GM12878 (cell line): ENCODE measurements at regions not wholly inside any gene's neighbourhood (a gene's known extent, or its start where the extent isn't known, plus 50 kb on each side); places are given as distances from the start of the nearest gene placed in this dataset.

ENCODE experiments used
- ATAC-seq: fragments of 200-7000 bp; cut with Tn5 transposase; 3 replicates; pipeline ENCODE4 v1.9.1; 2020; ENCODE audit warnings: mild to moderate bottlenecking, moderate library complexity
- BruUV-seq: library from RNA; stranded (reverse); fragments of 400-500 nt; replicated peaks from 2 replicates; lab custom pipeline; 2021; lab: Mats Ljungman, UMichigan
- CTCF ChIA-PET: fragments of 300-600 bp; sonication (Branson Sonifier 250); formaldehyde crosslinking; extraction: SDS; loops from one replicate; lab custom pipeline; 2021; ENCODE audit warnings: inconsistent platforms; lab: Yijun Ruan, JAX
- POLR2A ChIA-PET: fragments of 350-600 bp; formaldehyde crosslinking; extraction: SDS; loops from one replicate; lab custom pipeline; 2021; ENCODE audit warnings: inconsistent platforms; lab: Charles Lee
- RAD21 ChIA-PET: fragments of 300-600 bp; sonication (Branson Sonifier 250); formaldehyde crosslinking; loops from one replicate; lab custom pipeline; 2023; ENCODE audit warnings: antibody characterized with exemption; ENCODE audit not compliant: unreplicated experiment; lab: Charles Lee
- SMC1A ChIA-PET: fragments of 300-600 bp; sonication (Branson Sonifier 250); formaldehyde crosslinking; loops from one replicate; lab custom pipeline; 2023; ENCODE audit not compliant: unreplicated experiment, uncharacterized antibody; lab: Charles Lee
- DNase-seq: peaks from one replicate; pipeline ENCODE4 v3.0.0-alpha.2; 2011; ENCODE audit warnings: low read depth, low spot score
- FAIRE-seq: peaks from 3 replicates; lab custom pipeline; 2011; peaks lifted over from hg19 to GRCh38; lab: Jason Lieb, UNC
- H2AFZ ChIP-seq: 2 replicates; pipeline ENCODE4 v1.6.0; 2011; ENCODE audit warnings: low read depth, low read length, control low read depth; ENCODE audit not compliant: control insufficient read depth
- H3K27ac ChIP-seq: 2 replicates; pipeline ENCODE4 v1.5.1; 2011; ENCODE audit warnings: control low read depth; ENCODE audit not compliant: control insufficient read depth, insufficient read depth
- H3K27me3 ChIP-seq, 2 experiments: replicated peaks in 1 of 2; 2 replicates each; pipeline versions ENCODE4 v1.6.0 to v1.6.1; 2011; ENCODE audit warnings: low read length in 1 of 2; ENCODE audit not compliant: control insufficient read depth in 2 of 2, insufficient read depth in 2 of 2
- H3K36me3 ChIP-seq, 2 experiments: 2 replicates each; pipeline ENCODE4 v1.5.1; 2011; ENCODE audit warnings: low read length in 1 of 2; ENCODE audit not compliant: control insufficient read depth in 2 of 2, insufficient read depth in 2 of 2
- H3K4me1 ChIP-seq: 2 replicates; pipeline ENCODE4 v1.6.1; 2011; ENCODE audit warnings: mild to moderate bottlenecking, low read length, moderate library complexity, mixed read lengths; ENCODE audit not compliant: control insufficient read depth, insufficient read depth
- H3K4me2 ChIP-seq: 2 replicates; pipeline ENCODE4 v1.6.0; 2011; ENCODE audit warnings: control low read depth; ENCODE audit not compliant: control insufficient read depth, insufficient read depth
- H3K4me3 ChIP-seq: fragments of 200-600 bp; sonication (generic); 2 replicates; pipeline ENCODE4 v1.5.1; 2016
- H3K79me2 ChIP-seq: 2 replicates; pipeline ENCODE4 v1.6.0; 2011; ENCODE audit warnings: low read length; ENCODE audit not compliant: control insufficient read depth, insufficient read depth
- H3K9ac ChIP-seq: 2 replicates; pipeline ENCODE4 v1.8.0; 2011; ENCODE audit warnings: low read length, control low read depth, mixed read lengths; ENCODE audit not compliant: control insufficient read depth, insufficient read depth
- H3K9me3 ChIP-seq: replicated peaks from 3 replicates; pipeline ENCODE4 v1.5.1; 2011; ENCODE audit warnings: mild to moderate bottlenecking, low read length; ENCODE audit not compliant: control insufficient read depth, insufficient read depth
- H4K20me1 ChIP-seq: 2 replicates; pipeline ENCODE4 v1.6.0; 2011; ENCODE audit not compliant: control insufficient read depth, insufficient read depth
- BACH1 ChIP-seq: fragments of 450-650 bp; IDR thresholded peaks from 2 replicates; pipeline ENCODE4 v1.6.1; 2017; ENCODE audit warnings: mild to moderate bottlenecking, borderline replicate concordance
- BMI1 ChIP-seq: fragments of 450-650 bp; IDR thresholded peaks from 2 replicates; pipeline ENCODE4 v1.6.1; 2016; ENCODE audit warnings: mild to moderate bottlenecking, moderate library complexity, borderline replicate concordance
- CEBPB ChIP-seq, 2 experiments: fragments of 150-350 bp in 1 of 2; IDR thresholded peaks; 2 replicates each; pipeline ENCODE4 v1.6.1; 2012 to 2014; ENCODE audit warnings: low read depth in 2 of 2, low read length in 2 of 2, borderline replicate concordance in 1 of 2, inconsistent platforms in 1 of 2
- HCFC1 ChIP-seq: fragments of 150-350 bp; IDR thresholded peaks from 2 replicates; pipeline ENCODE4 v1.6.1; 2014; ENCODE audit warnings: low read length
- NKRF ChIP-seq: fragments of 450-650 bp; conservative IDR thresholded peaks from 2 replicates; pipeline ENCODE4 v1.6.1; 2017; ENCODE audit warnings: mild to moderate bottlenecking, moderate library complexity
- NR2F1 ChIP-seq: fragments of 450-650 bp; conservative IDR thresholded peaks from 2 replicates; pipeline ENCODE4 v1.6.1; 2017; ENCODE audit warnings: mild to moderate bottlenecking
- PML ChIP-seq: IDR thresholded peaks from 2 replicates; pipeline ENCODE4 v1.6.1; 2012; ENCODE audit warnings: low read length, inconsistent platforms
- SMAD1 ChIP-seq: fragments of 450-650 bp; IDR thresholded peaks from 2 replicates; pipeline ENCODE4 v1.6.1; 2018; ENCODE audit warnings: mild to moderate bottlenecking, low read depth; ENCODE audit not compliant: partially characterized antibody
- SMARCA5 ChIP-seq: fragments of 450-650 bp; IDR thresholded peaks from 2 replicates; pipeline ENCODE4 v1.6.1; 2017; ENCODE audit warnings: mild to moderate bottlenecking
- SREBF1 ChIP-seq: IDR thresholded peaks from 2 replicates; pipeline ENCODE4 v1.6.1; 2012; ENCODE audit warnings: mild to moderate bottlenecking, low read length
- STAT1 ChIP-seq: fragments of 450-650 bp; conservative IDR thresholded peaks from 2 replicates; pipeline ENCODE4 v1.6.1; 2014; ENCODE audit warnings: antibody characterized with exemption, mild to moderate bottlenecking
- YBX1 ChIP-seq: fragments of 450-650 bp; IDR thresholded peaks from 2 replicates; pipeline ENCODE4 v1.6.1; 2016; ENCODE audit warnings: antibody characterized with exemption
- ZNF207 ChIP-seq: fragments of 450-650 bp; IDR thresholded peaks from 2 replicates; pipeline ENCODE4 v1.6.1; 2014; ENCODE audit warnings: antibody characterized with exemption, mild to moderate bottlenecking, borderline replicate concordance
- ZSCAN29 ChIP-seq: fragments of 450-650 bp; IDR thresholded peaks from 2 replicates; pipeline ENCODE4 v1.6.1; 2017; ENCODE audit warnings: mild to moderate bottlenecking, moderate library complexity
- WGBS: methylation state at CpG from one replicate; pipeline ENCODE4 v1.1.6; 2016; ENCODE audit warnings: low lambda C conversion rate; ENCODE audit not compliant: insufficient replicate concordance, insufficient coverage; ENCODE audit errors: missing lambda C conversion rate; 5-methylcytosine and 5-hydroxymethylcytosine counted together
- in situ Hi-C: fragments of 300-500 bp; cut with MboI; formaldehyde crosslinking; loops from 9 replicates; pipeline ENCODE4 v1.14.3; 2018; ENCODE audit warnings: mixed read lengths
- intact Hi-C: fragments of 100-400 bp; cut with micrococcal nuclease; formaldehyde crosslinking; loops from one replicate; pipeline ENCODE4 v1.14.2; 2022; ENCODE audit not compliant: unreplicated experiment
- TF ChIP-seq, protein P1 (sequence below): IDR thresholded peaks from 2 replicates; pipeline ENCODE4 v1.6.1; 2012; ENCODE audit warnings: low read depth, low read length, improper control_type of control experiment
- TF ChIP-seq, protein P2 (sequence below): fragments of 450-650 bp; IDR thresholded peaks from 2 replicates; pipeline ENCODE4 v1.6.1; 2017; ENCODE audit warnings: mild to moderate bottlenecking, low read depth, inconsistent platforms; ENCODE audit not compliant: poor library complexity, severe bottlenecking
- TF ChIP-seq, protein P3 (sequence below): fragments of 450-650 bp; IDR thresholded peaks from 2 replicates; pipeline ENCODE4 v1.6.1; 2017; ENCODE audit warnings: borderline replicate concordance

GRCh38 chr14:97104029-97104428 is 306.8 kb downstream of the VRK1 start:
- H3K4me2 ChIP-seq, result no peak overlapping the region
- ChIA-PET POLR2A (no interaction called here), SMC1A (interaction anchor here (1.4 kb wide), 1 partner anchor 9 kb away, joined by 3 read pairs; no protein-coding TSS in a partner anchor), RAD21 (interaction anchor here (0.5 kb wide), 1 partner anchor 273 kb away, joined by 3 read pairs; no protein-coding TSS in a partner anchor), CTCF (no interaction called here)
- TF ChIP-seq, protein P1, sequence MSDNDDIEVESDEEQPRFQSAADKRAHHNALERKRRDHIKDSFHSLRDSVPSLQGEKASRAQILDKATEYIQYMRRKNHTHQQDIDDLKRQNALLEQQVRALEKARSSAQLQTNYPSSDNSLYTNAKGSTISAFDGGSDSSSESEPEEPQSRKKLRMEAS, result no peak
- TF ChIP-seq NR2F1, result no peak
- TF ChIP-seq SREBF1, result no peak
- no peak for TF ChIP-seq BMI1
- TF ChIP-seq BACH1, result no peak
- no peak for TF ChIP-seq NKRF
- TF ChIP-seq STAT1, result no peak
- TF ChIP-seq, protein P2, sequence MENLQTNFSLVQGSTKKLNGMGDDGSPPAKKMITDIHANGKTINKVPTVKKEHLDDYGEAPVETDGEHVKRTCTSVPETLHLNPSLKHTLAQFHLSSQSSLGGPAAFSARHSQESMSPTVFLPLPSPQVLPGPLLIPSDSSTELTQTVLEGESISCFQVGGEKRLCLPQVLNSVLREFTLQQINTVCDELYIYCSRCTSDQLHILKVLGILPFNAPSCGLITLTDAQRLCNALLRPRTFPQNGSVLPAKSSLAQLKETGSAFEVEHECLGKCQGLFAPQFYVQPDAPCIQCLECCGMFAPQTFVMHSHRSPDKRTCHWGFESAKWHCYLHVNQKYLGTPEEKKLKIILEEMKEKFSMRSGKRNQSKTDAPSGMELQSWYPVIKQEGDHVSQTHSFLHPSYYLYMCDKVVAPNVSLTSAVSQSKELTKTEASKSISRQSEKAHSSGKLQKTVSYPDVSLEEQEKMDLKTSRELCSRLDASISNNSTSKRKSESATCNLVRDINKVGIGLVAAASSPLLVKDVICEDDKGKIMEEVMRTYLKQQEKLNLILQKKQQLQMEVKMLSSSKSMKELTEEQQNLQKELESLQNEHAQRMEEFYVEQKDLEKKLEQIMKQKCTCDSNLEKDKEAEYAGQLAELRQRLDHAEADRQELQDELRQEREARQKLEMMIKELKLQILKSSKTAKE, result no peak
- TF ChIP-seq HCFC1, result no peak
- TF ChIP-seq ZNF207, result no peak
- no peak for TF ChIP-seq CEBPB (IDR thresholded peaks at IDR 0.05; ENCODE audit: borderline replicate concordance in 1 of 2, low read depth in 2 of 2, low read length in 2 of 2)
- no peak for TF ChIP-seq YBX1
- TF ChIP-seq PML, result no peak
- no peak for TF ChIP-seq SMARCA5
- TF ChIP-seq ZSCAN29, result no peak
- no peak for TF ChIP-seq SMAD1
- TF ChIP-seq, protein P3, sequence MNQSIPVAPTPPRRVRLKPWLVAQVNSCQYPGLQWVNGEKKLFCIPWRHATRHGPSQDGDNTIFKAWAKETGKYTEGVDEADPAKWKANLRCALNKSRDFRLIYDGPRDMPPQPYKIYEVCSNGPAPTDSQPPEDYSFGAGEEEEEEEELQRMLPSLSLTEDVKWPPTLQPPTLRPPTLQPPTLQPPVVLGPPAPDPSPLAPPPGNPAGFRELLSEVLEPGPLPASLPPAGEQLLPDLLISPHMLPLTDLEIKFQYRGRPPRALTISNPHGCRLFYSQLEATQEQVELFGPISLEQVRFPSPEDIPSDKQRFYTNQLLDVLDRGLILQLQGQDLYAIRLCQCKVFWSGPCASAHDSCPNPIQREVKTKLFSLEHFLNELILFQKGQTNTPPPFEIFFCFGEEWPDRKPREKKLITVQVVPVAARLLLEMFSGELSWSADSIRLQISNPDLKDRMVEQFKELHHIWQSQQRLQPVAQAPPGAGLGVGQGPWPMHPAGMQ, result no peak
- no peak overlapping the region for H3K9ac ChIP-seq
- no TSS peak for BruUV-seq
- no peak overlapping the region for H2AFZ ChIP-seq
- no peaks in the 10 kb centered on the region for H3K79me2 ChIP-seq
- no peaks in the 10 kb centered on the region for H4K20me1 ChIP-seq
- no peaks in the 10 kb centered on the region; the same call in 1 of the 2 replicates for H3K4me1 ChIP-seq
- no peak overlapping the region for H3K27ac ChIP-seq
- no peak for ATAC-seq
- in situ Hi-C loops, result no loop called here
- H3K9me3 ChIP-seq, result no peaks in the 10 kb centered on the region; the same call in 2 of the 3 replicates
- no peaks in the 10 kb centered on the region for H3K36me3 ChIP-seq
- intact Hi-C loops, result no loop called here
- H3K4me3 ChIP-seq, result no peak overlapping the region
- 37% methylated on average over 4 of the region's 4 CpGs for WGBS
- no peak for DNase-seq
- FAIRE-seq, result no peak
- no peaks in the 10 kb centered on the region for H3K27me3 ChIP-seq
